ENCODE measurements at regions not wholly inside any gene's neighbourhood (a gene's known extent, or its start where the extent isn't known, plus 50 kb on each side); places are given as distances from the start of the nearest gene placed in this dataset.

- intact Hi-C loops (cut with DNase I): no loop called here
- 66% methylated on average over 9 of the region's 9 CpGs for WGBS
- Histone ChIP-seq H3K27ac (replicated peaks in 1 of 4) (no peak overlapping the region), H3K36me3 (no peaks in the 10 kb centered on the region), H3K27me3 (no peaks in the 10 kb centered on the region), H3K4me1 (no peaks in the 10 kb centered on the region), H3K9me3 (peaks cover 0 to 23% (median 14%) of the 10 kb centered on the region in 4 donors), H3K4me3 (no peak overlapping the region)
- DNase-seq (ENCODE audit: extremely low spot score): no peak
- TF ChIP-seq CTCF (IDR thresholded peaks at IDR 0.05) (no peak), POLR2A (IDR thresholded peaks at IDR 0.05; ENCODE audit: low read depth) (no peak)
These were observed 109.5 kb downstream of the C9orf50 start for GRCh38 chr9:129511285-129511900.

- Histone ChIP-seq H3K27me3 (no peaks in the 10 kb centered on the region), H3K27ac (replicated peaks in 1 of 4) (no peak overlapping the region), H3K36me3 (peaks cover 0 to 15% (median 3%) of the 10 kb centered on the region in 4 donors), H3K4me3 (no peak overlapping the region), H3K4me1 (peaks cover 0 to 8% (median 2%) of the 10 kb centered on the region in 4 donors), H3K9me3 (peaks cover 0 to 23% (median 14%) of the 10 kb centered on the region in 4 donors)
- no peak for DNase-seq (ENCODE audit: extremely low spot score)
- intact Hi-C loops (cut with DNase I): no loop called here
- 71% methylated on average over 4 of the region's 4 CpGs for WGBS
- TF ChIP-seq POLR2AphosphoS5 (IDR thresholded peaks at IDR 0.05): peak in 1 of 2 donors; percentile 18
- no peak for TF ChIP-seq EP300 (IDR thresholded peaks at IDR 0.05)
These were observed 111.4 kb downstream of the C9orf50 start for GRCh38 chr9:129509533-129509928.

GRCh38 chr9:129507805-129508204 lies 113.1 kb downstream of the C9orf50 start:
- Histone ChIP-seq H3K9me3 (peaks cover 0 to 9% (median 3%) of the 10 kb centered on the region in 4 donors), H3K4me3 (no peak overlapping the region), H3K27ac (replicated peaks in 1 of 4) (no peak overlapping the region), H3K36me3 (peaks cover 0 to 31% (median 16%) of the 10 kb centered on the region in 4 donors), H3K27me3 (no peaks in the 10 kb centered on the region), H3K4me1 (peaks cover 0 to 19% (median 6%) of the 10 kb centered on the region in 4 donors)
- WGBS: 92% methylated on average over 5 of the region's 5 CpGs
- TF ChIP-seq POLR2A (IDR thresholded peaks at IDR 0.05; ENCODE audit: low read depth) (no peak), CTCF (IDR thresholded peaks at IDR 0.05) (no peak), EP300 (IDR thresholded peaks at IDR 0.05) (no peak)
- intact Hi-C loops (cut with DNase I): no loop called here
- no peak for DNase-seq (ENCODE audit: extremely low spot score)

GRCh38 chr9:129506892-129507291 lies 114.0 kb downstream of the C9orf50 start:
- Histone ChIP-seq H3K4me1 (peaks cover 0 to 23% (median 6%) of the 10 kb centered on the region in 4 donors), H3K36me3 (peaks cover 0 to 33% (median 17%) of the 10 kb centered on the region in 4 donors), H3K27ac (replicated peaks in 1 of 4) (peak overlapping the region in 1 of 4 donors; percentile 36), H3K4me3 (no peak overlapping the region), H3K27me3 (no peaks in the 10 kb centered on the region), H3K9me3 (peaks cover 0 to 9% (median 3%) of the 10 kb centered on the region in 4 donors)
- WGBS: 68% methylated on average over 6 of the region's 6 CpGs
- DNase-seq (ENCODE audit: extremely low spot score): no peak
- intact Hi-C loops (cut with DNase I): no loop called here
- TF ChIP-seq POLR2A (IDR thresholded peaks at IDR 0.05; ENCODE audit: low read depth) (no peak), POLR2AphosphoS5 (IDR thresholded peaks at IDR 0.05) (peak in 1 of 2 donors; percentile 8)

- Histone ChIP-seq H3K27me3 (no peaks in the 10 kb centered on the region), H3K36me3 (peaks cover 0 to 33% (median 17%) of the 10 kb centered on the region in 4 donors), H3K27ac (replicated peaks in 1 of 4) (no peak overlapping the region), H3K4me3 (no peak overlapping the region), H3K4me1 (peaks cover 0 to 29% (median 10%) of the 10 kb centered on the region in 4 donors), H3K9me3 (peaks cover 0 to 9% (median 3%) of the 10 kb centered on the region in 4 donors)
- TF ChIP-seq CTCF (IDR thresholded peaks at IDR 0.05) (no peak), EP300 (IDR thresholded peaks at IDR 0.05) (no peak), POLR2A (IDR thresholded peaks at IDR 0.05; ENCODE audit: low read depth) (no peak), POLR2AphosphoS5 (IDR thresholded peaks at IDR 0.05) (no peak)
- WGBS: 94% methylated on average over 13 of the region's 13 CpGs
- intact Hi-C loops (cut with DNase I): no loop called here
- DNase-seq (ENCODE audit: extremely low spot score): no peak
These were observed 114.9 kb downstream of the C9orf50 start for GRCh38 chr9:129506041-129506440.

All from esophagus muscularis mucosa (tissue), 4 donors.